H9 (cell line): ENCODE measurements at regions not wholly inside any gene's neighbourhood (a gene's known extent, or its start where the extent isn't known, plus 50 kb on each side); places are given as distances from the start of the nearest gene placed in this dataset.

Experiments used
- DNase-seq: peaks from one replicate; pipeline ENCODE4 v3.0.0-alpha.2; 2017
- H2AFZ ChIP-seq: one replicate; pipeline ENCODE4 v1.6.1; 2013; ENCODE audit warnings: mild to moderate bottlenecking, low read length, control low read depth, moderate library complexity
- H2AK5ac ChIP-seq: 2 replicates; pipeline ENCODE4 v1.6.1; 2013; ENCODE audit warnings: low read length, control low read depth, mixed read lengths; ENCODE audit not compliant: insufficient read length
- H2BK120ac ChIP-seq: one replicate; pipeline ENCODE4 v1.6.1; 2013; ENCODE audit warnings: low read depth, mild to moderate bottlenecking, low read length, control low read depth, inconsistent platforms; ENCODE audit not compliant: poor library complexity, severe bottlenecking
- H2BK12ac ChIP-seq: 2 replicates; pipeline ENCODE4 v1.6.1; 2013; ENCODE audit warnings: low read length, control low read depth, mixed read lengths, low read depth; ENCODE audit not compliant: insufficient read length
- H2BK15ac ChIP-seq: 2 replicates; pipeline ENCODE4 v1.6.1; 2013; ENCODE audit warnings: low read depth, low read length, control low read depth
- H2BK20ac ChIP-seq: one replicate; pipeline ENCODE4 v1.6.1; 2013; ENCODE audit warnings: low read depth, mild to moderate bottlenecking, low read length, control low read depth, inconsistent platforms; ENCODE audit not compliant: poor library complexity, severe bottlenecking
- H2BK5ac ChIP-seq: 2 replicates; pipeline ENCODE4 v1.6.1; 2013; ENCODE audit warnings: low read length, control low read depth, mixed read lengths; ENCODE audit not compliant: insufficient read length
- H3K14ac ChIP-seq: 2 replicates; pipeline ENCODE4 v1.6.1; 2013; ENCODE audit warnings: low read length, control low read depth; ENCODE audit not compliant: insufficient read depth
- H3K18ac ChIP-seq: 2 replicates; pipeline ENCODE4 v1.6.1; 2013; ENCODE audit warnings: low read depth, mild to moderate bottlenecking, mixed read lengths, low read length, control low read depth; ENCODE audit not compliant: insufficient read length
- H3K23ac ChIP-seq: 2 replicates; pipeline ENCODE4 v1.6.1; 2013; ENCODE audit warnings: low read length, control low read depth, mixed read lengths, low read depth; ENCODE audit not compliant: insufficient read length
- H3K23me2 ChIP-seq: 2 replicates; pipeline ENCODE4 v1.6.1; 2013; ENCODE audit warnings: low read depth, mild to moderate bottlenecking, mixed read lengths, low read length, control low read depth; ENCODE audit not compliant: insufficient read length, poor library complexity, severe bottlenecking
- H3K27ac ChIP-seq: 2 replicates; pipeline ENCODE4 v1.5.1; 2013; ENCODE audit warnings: low read length, control low read depth, mixed read lengths, low read depth; ENCODE audit not compliant: insufficient read length
- H3K27me3 ChIP-seq: 2 replicates; pipeline ENCODE4 v1.6.1; 2013; ENCODE audit warnings: low read length, control low read depth, inconsistent platforms; ENCODE audit not compliant: insufficient read depth
- H3K4ac ChIP-seq: 2 replicates; pipeline ENCODE4 v1.6.1; 2013; ENCODE audit warnings: low read depth, mild to moderate bottlenecking, control low read depth, inconsistent platforms, low read length, moderate library complexity
- H3K4me1 ChIP-seq: 2 replicates; pipeline ENCODE4 v1.6.1; 2013; ENCODE audit warnings: low read length, control low read depth, inconsistent platforms; ENCODE audit not compliant: insufficient read depth
- H3K4me2 ChIP-seq: 2 replicates; pipeline ENCODE4 v1.6.1; 2013; ENCODE audit warnings: low read length, control low read depth, mixed read lengths; ENCODE audit not compliant: insufficient read length, insufficient read depth
- H3K56ac ChIP-seq: 2 replicates; pipeline ENCODE4 v1.6.1; 2013; ENCODE audit warnings: low read depth, mild to moderate bottlenecking, mixed read lengths, low read length, control low read depth; ENCODE audit not compliant: insufficient read length
- H3K79me1 ChIP-seq: 2 replicates; pipeline ENCODE4 v1.6.1; 2013; ENCODE audit warnings: low read depth, mild to moderate bottlenecking, moderate library complexity, low read length, control low read depth, inconsistent platforms; ENCODE audit not compliant: insufficient read depth, poor library complexity, severe bottlenecking
- H3K79me2 ChIP-seq: 2 replicates; pipeline ENCODE4 v1.6.1; 2013; ENCODE audit warnings: low read length, control low read depth, inconsistent platforms; ENCODE audit not compliant: insufficient read depth
- H3K9ac ChIP-seq: 2 replicates; pipeline ENCODE4 v1.6.1; 2013; ENCODE audit warnings: low read length, control low read depth, mixed read lengths; ENCODE audit not compliant: insufficient read length; ENCODE audit errors: extremely low read depth
- H3K9me3 ChIP-seq: one replicate; pipeline ENCODE4 v1.6.1; 2013; ENCODE audit warnings: low read depth, low read length, inconsistent platforms; ENCODE audit not compliant: control insufficient read depth
- H3T11ph ChIP-seq: one replicate; pipeline ENCODE4 v1.6.1; 2013; ENCODE audit warnings: mild to moderate bottlenecking, low read length, control low read depth, inconsistent platforms
- H4K20me1 ChIP-seq: one replicate; pipeline ENCODE4 v1.6.1; 2013; ENCODE audit not compliant: control insufficient read depth, insufficient read length, insufficient read depth
- H4K5ac ChIP-seq: 2 replicates; pipeline ENCODE4 v1.6.1; 2013; ENCODE audit warnings: low read depth, mild to moderate bottlenecking, mixed read lengths, low read length, control low read depth; ENCODE audit not compliant: insufficient read length
- H4K8ac ChIP-seq: replicated peaks from 2 replicates; pipeline ENCODE4 v1.6.1; 2013; ENCODE audit warnings: low read length, control low read depth, mixed read lengths, low read depth; ENCODE audit not compliant: insufficient read length
- H4K91ac ChIP-seq: 2 replicates; pipeline ENCODE4 v1.6.1; 2013; ENCODE audit warnings: low read depth, mild to moderate bottlenecking, moderate library complexity, mixed read lengths, low read length, control low read depth; ENCODE audit not compliant: insufficient read length
- H3K27ac Mint-ChIP-seq, 3 experiments: 2 replicates in 2 of 3; 3 replicates in 1 of 3; pipeline ENCODE4 v1.8.0; 2020 to 2021; ENCODE audit warnings: mixed read lengths in 3 of 3, mild to moderate bottlenecking in 1 of 3, moderate library complexity in 1 of 3
- H3K27me3 Mint-ChIP-seq: 2 replicates; pipeline ENCODE4 v1.8.0; 2021; ENCODE audit warnings: low read depth, mild to moderate bottlenecking, moderate library complexity, mixed read lengths
- H3K36me3 Mint-ChIP-seq, 3 experiments: 2 replicates in 2 of 3; 3 replicates in 1 of 3; pipeline ENCODE4 v1.8.0; 2020 to 2021; ENCODE audit warnings: low read depth in 3 of 3, mixed read lengths in 3 of 3; ENCODE audit not compliant: insufficient read depth in 1 of 3
- H3K4me1 Mint-ChIP-seq, 2 experiments: 2 replicates each; pipeline ENCODE4 v1.8.0; 2020; ENCODE audit warnings: mixed read lengths in 2 of 2
- H3K4me3 Mint-ChIP-seq, 2 experiments: 2 replicates in 1 of 2; 3 replicates in 1 of 2; pipeline ENCODE4 v1.8.0; 2020 to 2021; ENCODE audit warnings: mild to moderate bottlenecking in 2 of 2, mixed read lengths in 2 of 2, moderate library complexity in 1 of 2
- H3K9me3 Mint-ChIP-seq, 2 experiments: 2 replicates in 1 of 2; 3 replicates in 1 of 2; pipeline ENCODE4 v1.8.0; 2020; ENCODE audit warnings: mild to moderate bottlenecking in 2 of 2, mixed read lengths in 2 of 2, moderate library complexity in 1 of 2
- CTCF ChIP-seq: fragments of 200-600 bp; sonication (generic); conservative IDR thresholded peaks from 3 replicates; pipeline ENCODE4 v1.8.0; 2021; ENCODE audit warnings: antibody characterized with exemption, mild to moderate bottlenecking
- WGBS: extraction: QIAGEN DNeasy Blood & Tissue Kit; methylation state at CpG from one replicate; pipeline ENCODE4 v1.1.7; 2013; ENCODE audit warnings: missing lambda C conversion rate, low lambda C conversion rate, mixed read lengths; ENCODE audit not compliant: insufficient read length; ENCODE audit errors: extremely low coverage; 5-methylcytosine and 5-hydroxymethylcytosine counted together

DNA sequence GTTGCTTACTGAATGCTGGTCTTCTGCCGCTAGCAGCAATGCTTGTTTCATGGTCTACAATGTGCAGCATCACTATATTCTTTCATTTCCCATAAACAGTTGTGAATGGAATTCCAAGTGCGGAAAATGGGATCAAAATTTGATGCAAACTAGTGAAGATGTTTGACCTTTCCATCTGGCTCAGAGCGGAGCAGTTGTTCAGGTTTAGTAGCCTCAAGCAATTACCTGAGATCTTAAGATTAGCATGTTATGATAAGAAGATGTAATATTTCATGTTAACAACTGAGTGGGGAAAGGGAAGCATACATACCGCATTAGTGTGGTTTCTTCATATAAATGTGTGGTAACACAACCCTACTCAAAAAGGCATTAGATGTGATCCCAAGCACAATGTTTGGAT lies 221.1 kb upstream of the CFAP20DC start:
- Mint-ChIP-seq H3K36me3 (no peaks in the 10 kb centered on the region), H3K27me3 (no peaks in the 10 kb centered on the region; the same call in 1 of the 2 replicates), H3K4me1 (no peaks in the 10 kb centered on the region), H3K4me3 (no peak overlapping the region), H3K27ac (no peak overlapping the region), H3K9me3 (no peaks in the 10 kb centered on the region)
- H2BK5ac ChIP-seq, result no peak overlapping the region
- no peaks in the 10 kb centered on the region for H3K79me2 ChIP-seq
- no peaks in the 10 kb centered on the region for H3K23me2 ChIP-seq
- H3K27me3 ChIP-seq, result no peaks in the 10 kb centered on the region
- H3K23ac ChIP-seq, result no peak overlapping the region
- H3K4me2 ChIP-seq, result no peak overlapping the region
- no peak overlapping the region for H2AFZ ChIP-seq
- WGBS, result no CpG with 5 or more reads among the region's 4 CpGs
- no peak overlapping the region for H2BK20ac ChIP-seq
- H3K14ac ChIP-seq, result no peak overlapping the region
- H3K18ac ChIP-seq, result no peak overlapping the region
- H2BK15ac ChIP-seq, result no peak overlapping the region
- no peaks in the 10 kb centered on the region for H3K4me1 ChIP-seq
- H3T11ph ChIP-seq, result no peak overlapping the region
- H4K8ac ChIP-seq, result no peak overlapping the region
- no peak overlapping the region for H4K91ac ChIP-seq
- H2BK120ac ChIP-seq, result no peak overlapping the region
- H3K9ac ChIP-seq, result no peak overlapping the region
- no peak overlapping the region for H4K5ac ChIP-seq
- H3K56ac ChIP-seq, result no peak overlapping the region
- no peaks in the 10 kb centered on the region for H3K79me1 ChIP-seq
- no peak overlapping the region for H2BK12ac ChIP-seq
- H3K27ac ChIP-seq, result no peak overlapping the region
- H2AK5ac ChIP-seq, result no peak overlapping the region
- H3K4ac ChIP-seq, result no peak overlapping the region
- H4K20me1 ChIP-seq, result no peaks in the 10 kb centered on the region
- no peaks in the 10 kb centered on the region for H3K9me3 ChIP-seq
- no peak for DNase-seq
- no peak for TF ChIP-seq CTCF
